Bronchial epithelial cell (primary cell): ENCODE measurements at regions not wholly inside any gene's neighbourhood (a gene's known extent, or its start where the extent isn't known, plus 50 kb on each side); places are given as distances from the start of the nearest gene placed in this dataset.
A peak's percentile ranks its signal among the peaks of the same experiment; 100 is the strongest.
"Not testable (repeated sequence)": the region's sequence is repeated elsewhere in the genome, so short reads cannot be mapped to it uniquely, and the experiment has no call there.

Source experiments
- DNase-seq: peaks from one replicate; pipeline ENCODE4 v3.0.0-alpha.2; 2010; ENCODE audit warnings: low read depth
- FAIRE-seq: peaks from 2 replicates; lab custom pipeline; 2011; peaks lifted over from hg19 to GRCh38; lab: Jason Lieb, UNC
- H3K27me3 ChIP-seq: 2 replicates; pipeline ENCODE4 v1.5.1; 2011; ENCODE audit warnings: low read length; ENCODE audit not compliant: control insufficient read depth, insufficient read depth
- H3K36me3 ChIP-seq: 2 replicates; pipeline ENCODE4 v1.5.1; 2011; ENCODE audit warnings: low read length; ENCODE audit not compliant: control insufficient read depth, insufficient read depth
- H3K4me3 ChIP-seq: 2 replicates; pipeline ENCODE4 v1.5.1; 2011; ENCODE audit warnings: mild to moderate bottlenecking, low read depth, low read length, control low read depth
- TF ChIP-seq, protein P1 (sequence below): IDR thresholded peaks from 2 replicates; pipeline ENCODE4 v1.5.1; 2011; ENCODE audit warnings: mild to moderate bottlenecking, moderate library complexity, low read length, control low read depth, inconsistent platforms; ENCODE audit not compliant: insufficient read depth, severe bottlenecking

DNA sequence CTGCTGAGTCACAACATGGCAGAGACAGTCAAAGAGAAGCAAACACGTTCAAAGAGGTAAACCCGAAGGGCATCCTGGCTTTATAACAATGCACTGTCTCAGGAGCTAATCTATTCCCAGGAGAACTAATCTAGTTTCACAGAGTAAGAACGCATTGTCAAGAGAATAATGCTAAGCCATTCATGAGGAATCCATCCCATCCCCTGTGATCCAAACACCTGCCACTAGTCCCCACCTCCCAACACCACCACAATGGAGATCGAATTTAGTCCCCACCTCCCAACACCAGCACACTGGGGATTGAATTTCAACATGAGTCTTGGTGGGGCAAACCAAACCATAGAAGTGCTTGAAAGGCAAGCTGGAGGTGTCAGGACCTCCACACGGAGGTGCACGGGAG, 231.5 kb upstream of the ID4 start:
- FAIRE-seq (no peak), DNase-seq (no peak)
- TF ChIP-seq, protein P1, sequence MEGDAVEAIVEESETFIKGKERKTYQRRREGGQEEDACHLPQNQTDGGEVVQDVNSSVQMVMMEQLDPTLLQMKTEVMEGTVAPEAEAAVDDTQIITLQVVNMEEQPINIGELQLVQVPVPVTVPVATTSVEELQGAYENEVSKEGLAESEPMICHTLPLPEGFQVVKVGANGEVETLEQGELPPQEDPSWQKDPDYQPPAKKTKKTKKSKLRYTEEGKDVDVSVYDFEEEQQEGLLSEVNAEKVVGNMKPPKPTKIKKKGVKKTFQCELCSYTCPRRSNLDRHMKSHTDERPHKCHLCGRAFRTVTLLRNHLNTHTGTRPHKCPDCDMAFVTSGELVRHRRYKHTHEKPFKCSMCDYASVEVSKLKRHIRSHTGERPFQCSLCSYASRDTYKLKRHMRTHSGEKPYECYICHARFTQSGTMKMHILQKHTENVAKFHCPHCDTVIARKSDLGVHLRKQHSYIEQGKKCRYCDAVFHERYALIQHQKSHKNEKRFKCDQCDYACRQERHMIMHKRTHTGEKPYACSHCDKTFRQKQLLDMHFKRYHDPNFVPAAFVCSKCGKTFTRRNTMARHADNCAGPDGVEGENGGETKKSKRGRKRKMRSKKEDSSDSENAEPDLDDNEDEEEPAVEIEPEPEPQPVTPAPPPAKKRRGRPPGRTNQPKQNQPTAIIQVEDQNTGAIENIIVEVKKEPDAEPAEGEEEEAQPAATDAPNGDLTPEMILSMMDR: no peak
- H3K4me3 ChIP-seq: no peak overlapping the region
- no peaks in the 10 kb centered on the region for H3K27me3 ChIP-seq
- no peaks in the 10 kb centered on the region for H3K36me3 ChIP-seq

DNA sequence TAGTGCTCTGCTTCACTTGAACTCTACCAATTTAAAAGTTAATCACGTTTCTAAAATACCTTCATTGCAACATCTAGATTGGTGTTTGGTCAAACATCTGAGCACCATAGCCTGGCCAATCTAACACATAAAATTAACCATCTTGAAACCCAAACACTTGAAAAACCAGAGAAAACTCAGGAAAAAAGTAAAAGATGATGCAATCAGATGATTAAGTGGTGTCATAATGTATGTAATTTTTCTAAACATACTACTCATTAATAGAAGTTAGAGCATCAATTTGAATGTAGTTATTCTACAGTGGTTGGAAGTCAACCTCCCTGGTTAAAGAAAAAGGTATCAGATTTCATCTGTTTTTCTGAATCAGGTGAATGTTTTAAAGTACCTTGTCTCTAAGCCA, 228.6 kb upstream of the ID4 start:
- FAIRE-seq (no peak), DNase-seq (no peak)
- no peak overlapping the region for H3K4me3 ChIP-seq
- H3K36me3 ChIP-seq: no peaks in the 10 kb centered on the region
- TF ChIP-seq, protein P1: no peak
- H3K27me3 ChIP-seq: no peaks in the 10 kb centered on the region

DNA sequence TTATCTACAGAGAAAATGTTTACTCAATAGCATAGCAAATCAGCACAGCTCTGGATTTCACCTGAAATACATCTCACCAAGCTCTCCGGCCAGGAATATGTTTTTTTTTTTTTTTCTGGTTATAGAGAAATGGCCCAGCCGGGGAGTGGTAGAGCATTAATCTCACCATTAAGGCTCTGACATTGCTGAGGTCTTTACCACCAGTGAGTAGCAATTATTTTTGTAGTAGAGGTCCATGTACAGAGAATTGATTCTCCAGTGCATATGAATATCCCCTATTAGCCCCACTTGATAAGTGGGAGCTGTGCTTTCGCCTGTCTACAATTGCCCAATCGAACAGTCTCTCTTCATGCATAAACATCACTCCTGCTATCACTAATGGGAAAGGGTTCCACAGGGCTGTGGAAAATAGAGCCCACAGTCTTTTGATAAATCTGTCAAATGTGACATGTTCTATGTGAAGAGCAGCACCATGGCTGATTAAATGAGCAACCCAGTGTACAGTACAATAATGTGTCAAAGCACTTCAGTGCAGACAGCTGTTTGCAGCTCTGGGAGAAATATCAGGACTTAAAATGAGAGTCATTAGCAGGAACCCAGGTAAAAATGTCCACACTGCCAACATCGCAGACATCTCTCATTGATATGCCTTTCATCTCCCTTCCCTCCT, 227.1 kb upstream of the ID4 start:
- no peak for FAIRE-seq
- H3K27me3 ChIP-seq: no peaks in the 10 kb centered on the region
- DNase-seq: no peak
- TF ChIP-seq, protein P1: no peak
- no peaks in the 10 kb centered on the region for H3K36me3 ChIP-seq
- H3K4me3 ChIP-seq: no peak overlapping the region

DNA sequence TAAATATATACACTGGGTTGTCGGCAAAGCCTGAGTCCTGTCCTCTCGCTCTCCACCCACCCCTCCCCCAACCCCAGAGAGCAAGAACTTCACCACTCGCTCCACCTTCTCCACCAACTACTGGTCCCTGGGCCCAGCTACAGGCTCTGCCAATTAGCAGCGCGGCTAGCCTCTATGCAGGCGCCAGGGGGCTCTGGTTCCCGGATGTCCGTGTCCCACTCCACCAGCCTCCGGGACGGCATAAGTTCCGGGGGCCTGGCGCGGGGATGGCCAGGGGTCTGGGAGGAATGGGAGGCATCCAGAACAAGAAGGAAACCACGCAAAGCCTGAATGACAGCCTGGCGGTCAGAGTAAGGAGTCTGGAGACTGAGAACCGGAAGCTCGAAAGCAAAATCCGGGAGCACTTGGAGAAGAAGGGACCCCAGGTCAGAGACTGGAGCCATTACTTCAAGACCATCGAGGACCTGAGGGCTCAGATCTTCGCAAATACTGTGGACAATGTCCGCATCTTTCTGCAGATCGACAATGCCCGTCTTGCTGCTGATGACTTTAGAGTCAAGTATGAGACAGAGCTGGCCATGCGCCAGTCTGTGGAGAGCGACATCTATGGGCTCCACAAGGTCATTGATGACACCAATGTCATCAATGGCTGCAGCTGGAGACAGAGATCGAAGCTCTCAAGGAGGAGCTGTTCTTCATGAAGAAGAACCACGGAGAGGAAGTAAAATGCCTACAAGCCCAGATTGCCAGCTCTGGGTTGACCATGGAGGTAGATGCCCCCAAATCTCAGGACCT, 224.3 kb upstream of the ID4 start:
- not testable (repeated sequence) for DNase-seq, H3K27me3 ChIP-seq, H3K4me3 ChIP-seq, FAIRE-seq, H3K36me3 ChIP-seq

DNA sequence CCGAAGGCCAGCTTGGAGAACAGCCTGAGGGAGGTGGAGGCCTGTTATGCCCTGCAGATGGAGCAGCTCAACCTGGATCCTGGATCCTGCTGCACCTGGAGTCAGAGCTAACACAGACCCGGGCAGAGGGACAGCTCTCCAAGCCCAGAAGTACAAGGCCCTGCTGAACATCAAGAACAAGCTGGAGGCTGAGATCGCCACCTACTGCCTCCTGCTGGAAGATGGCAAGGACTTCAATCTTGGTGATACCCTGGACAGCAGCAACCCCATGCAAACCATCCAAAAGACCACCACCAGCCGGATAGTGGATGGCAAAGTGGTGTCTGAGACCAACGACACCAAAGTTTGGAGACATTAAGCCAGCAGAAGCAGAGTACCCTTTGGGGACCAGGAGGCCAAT, 223.5 kb upstream of the ID4 start:
- Histone ChIP-seq H3K36me3 (no peaks in the 10 kb centered on the region), H3K4me3 (no peak overlapping the region), H3K27me3 (no peaks in the 10 kb centered on the region)
- FAIRE-seq (no peak), DNase-seq (peak; percentile 3)
- TF ChIP-seq, protein P1: peak; percentile 24

DNA sequence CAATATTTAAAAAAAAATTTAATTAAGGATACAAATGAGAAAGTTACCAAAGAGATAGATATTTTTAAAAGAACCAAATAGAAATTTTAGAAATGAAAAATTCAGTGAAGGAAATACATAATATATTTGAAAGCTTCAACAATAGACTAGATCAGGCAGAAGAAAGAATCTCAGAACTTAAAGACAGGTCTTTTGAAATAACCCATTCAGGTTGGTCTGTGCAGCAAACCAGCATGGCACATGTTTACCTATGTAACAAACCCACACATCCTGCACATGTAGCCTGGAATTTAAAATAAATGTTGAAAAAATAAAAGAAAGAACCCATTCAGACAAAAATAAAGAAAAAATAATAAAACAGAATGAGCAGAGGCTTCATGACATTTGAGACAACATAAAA, 221.1 kb upstream of the ID4 start:
- H3K27me3 ChIP-seq: no peaks in the 10 kb centered on the region

More for the DNA sequence above, 221.1 kb upstream of the ID4 start:
- H3K4me3 ChIP-seq: no peak overlapping the region
- FAIRE-seq: no peak
- no peaks in the 10 kb centered on the region for H3K36me3 ChIP-seq
- no peak for DNase-seq
- TF ChIP-seq, protein P1: no peak
